IPS DF 6.9 (cell line): ENCODE measurements at regions not wholly inside any gene's neighbourhood (a gene's known extent, or its start where the extent isn't known, plus 50 kb on each side); places are given as distances from the start of the nearest gene placed in this dataset.

Source experiments
- DNase-seq: peaks from one replicate; pipeline ENCODE4 v3.0.0-alpha.2; 2013; ENCODE audit warnings: low read depth, low spot score
- H3K27ac ChIP-seq: one replicate; pipeline ENCODE4 v1.5.1; 2013; ENCODE audit warnings: low read length, control low read depth
- H3K27me3 ChIP-seq: 2 replicates; pipeline ENCODE4 v1.6.1; 2013; ENCODE audit warnings: mild to moderate bottlenecking, low read length; ENCODE audit not compliant: control insufficient read depth, insufficient read depth
- H3K36me3 ChIP-seq: 2 replicates; pipeline ENCODE4 v1.6.1; 2013; ENCODE audit warnings: low read length; ENCODE audit not compliant: control insufficient read depth, insufficient read depth
- H3K4me1 ChIP-seq: 2 replicates; pipeline ENCODE4 v1.6.1; 2013; ENCODE audit warnings: low read length; ENCODE audit not compliant: control insufficient read depth, insufficient read depth
- H3K4me3 ChIP-seq: 2 replicates; pipeline ENCODE4 v1.5.1; 2013; ENCODE audit warnings: mild to moderate bottlenecking, low read length
- H3K9me3 ChIP-seq: 2 replicates; pipeline ENCODE4 v1.6.1; 2013; ENCODE audit warnings: low read length, inconsistent platforms; ENCODE audit not compliant: control insufficient read depth, insufficient read depth
- WGBS: extraction: QIAGEN DNeasy Blood & Tissue Kit; methylation state at CpG from one replicate; pipeline ENCODE4 v1.1.7; 2013; ENCODE audit warnings: mixed read lengths, missing lambda C conversion rate; ENCODE audit not compliant: insufficient read length, insufficient coverage; 5-methylcytosine and 5-hydroxymethylcytosine counted together

DNA sequence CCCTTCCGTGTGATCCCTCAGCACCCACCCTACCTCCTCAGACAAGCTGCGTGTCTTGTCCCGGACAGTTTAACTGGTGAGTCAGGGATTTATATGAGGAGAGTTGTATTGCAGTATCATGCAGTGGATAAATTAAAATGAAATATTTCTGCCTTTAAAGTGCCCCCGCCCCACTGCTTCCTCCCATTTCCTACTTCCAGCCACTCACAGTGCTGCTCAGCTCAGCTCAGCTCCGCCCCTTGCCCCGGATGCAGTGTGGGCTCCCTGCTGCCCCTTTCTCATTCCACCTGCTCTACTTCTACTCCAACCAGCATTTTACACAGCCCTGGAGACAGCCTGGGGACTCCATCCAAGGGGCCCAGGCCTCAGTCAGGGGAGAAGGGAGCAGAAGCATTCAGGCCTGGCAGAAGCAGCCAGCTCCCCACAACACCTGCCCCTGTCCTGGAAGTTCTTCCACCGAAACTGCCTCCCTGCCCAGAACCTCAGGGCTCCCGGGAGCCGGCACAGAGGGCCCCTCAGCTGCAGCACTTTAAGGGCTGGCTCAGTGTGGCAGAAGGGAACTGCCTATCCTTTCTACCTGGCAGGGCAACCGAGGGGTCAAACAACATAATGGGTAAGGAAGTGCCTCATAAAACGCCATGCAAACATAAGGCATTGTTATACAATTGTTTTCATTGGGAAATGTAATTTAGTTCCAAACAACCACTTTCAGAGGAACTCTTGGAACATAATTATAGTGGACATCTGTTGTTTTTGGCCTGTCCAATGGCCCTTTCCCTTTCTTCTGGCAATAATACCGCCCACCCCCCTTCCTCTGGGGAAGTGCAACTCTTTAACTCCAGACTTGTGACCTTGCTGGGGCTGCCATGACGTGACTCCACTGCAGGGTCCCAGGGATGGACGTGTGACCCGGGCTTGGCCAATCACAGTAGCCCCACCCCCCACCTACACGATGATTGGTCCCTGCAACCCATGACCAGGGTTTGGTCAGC lies 102.3 kb downstream of the LIPG start:
- Histone ChIP-seq H3K27ac (no peak overlapping the region), H3K4me3 (no peak overlapping the region), H3K9me3 (no peaks in the 10 kb centered on the region), H3K4me1 (peaks cover 4% of the 10 kb centered on the region; the same call in 1 of the 2 replicates), H3K36me3 (no peaks in the 10 kb centered on the region), H3K27me3 (no peaks in the 10 kb centered on the region)
- no CpG with 5 or more reads among the region's 16 CpGs for WGBS
- DNase-seq, result no peak

DNA sequence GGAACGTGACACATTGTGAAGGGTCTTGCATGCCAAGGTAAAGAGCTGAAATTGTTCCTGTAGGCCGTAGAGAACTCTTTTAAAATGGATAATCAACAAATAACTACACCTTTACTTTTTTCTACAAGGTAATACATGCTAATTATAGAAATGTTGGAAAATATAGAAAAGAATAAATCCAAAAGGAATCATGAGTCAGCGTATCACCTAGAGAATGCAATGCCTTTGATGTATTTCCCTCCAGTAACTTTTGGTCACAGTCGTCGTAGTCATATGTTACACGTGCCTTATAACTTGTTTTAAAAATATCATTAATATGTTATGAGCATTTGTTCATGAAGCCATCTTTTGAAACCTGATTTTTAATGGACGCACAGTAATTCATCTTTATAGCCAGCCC lies 100.6 kb downstream of the LIPG start:
- no peaks in the 10 kb centered on the region for H3K27me3 ChIP-seq
- no peak overlapping the region for H3K4me3 ChIP-seq
- no peak for DNase-seq
- peaks cover 2% of the 10 kb centered on the region; the same call in 1 of the 2 replicates for H3K4me1 ChIP-seq
- no peak overlapping the region for H3K27ac ChIP-seq
- H3K9me3 ChIP-seq, result no peaks in the 10 kb centered on the region
- no peaks in the 10 kb centered on the region for H3K36me3 ChIP-seq
- whole genome bisulfite sequencing, result no CpG with 5 or more reads among the region's 7 CpGs

GRCh38 chr18:49658823-49659404 lies 97.1 kb downstream of the LIPG start:
- no peaks in the 10 kb centered on the region for H3K4me1 ChIP-seq
- H3K4me3 ChIP-seq, result no peak overlapping the region
- no peak for DNase-seq
- H3K27me3 ChIP-seq, result no peaks in the 10 kb centered on the region
- H3K9me3 ChIP-seq, result no peaks in the 10 kb centered on the region
- no peaks in the 10 kb centered on the region for H3K36me3 ChIP-seq
- no CpG with 5 or more reads among the region's 6 CpGs for WGBS
- H3K27ac ChIP-seq, result no peak overlapping the region

- Histone ChIP-seq H3K27ac (no peak overlapping the region), H3K4me1 (no peaks in the 10 kb centered on the region), H3K36me3 (no peaks in the 10 kb centered on the region), H3K4me3 (no peak overlapping the region), H3K9me3 (no peaks in the 10 kb centered on the region), H3K27me3 (no peaks in the 10 kb centered on the region)
- DNase-seq, result no peak
- WGBS, result no CpG with 5 or more reads among the region's 10 CpGs
Observed at GRCh38 chr18:49656073-49656692, 94.3 kb downstream of the LIPG start.

DNA sequence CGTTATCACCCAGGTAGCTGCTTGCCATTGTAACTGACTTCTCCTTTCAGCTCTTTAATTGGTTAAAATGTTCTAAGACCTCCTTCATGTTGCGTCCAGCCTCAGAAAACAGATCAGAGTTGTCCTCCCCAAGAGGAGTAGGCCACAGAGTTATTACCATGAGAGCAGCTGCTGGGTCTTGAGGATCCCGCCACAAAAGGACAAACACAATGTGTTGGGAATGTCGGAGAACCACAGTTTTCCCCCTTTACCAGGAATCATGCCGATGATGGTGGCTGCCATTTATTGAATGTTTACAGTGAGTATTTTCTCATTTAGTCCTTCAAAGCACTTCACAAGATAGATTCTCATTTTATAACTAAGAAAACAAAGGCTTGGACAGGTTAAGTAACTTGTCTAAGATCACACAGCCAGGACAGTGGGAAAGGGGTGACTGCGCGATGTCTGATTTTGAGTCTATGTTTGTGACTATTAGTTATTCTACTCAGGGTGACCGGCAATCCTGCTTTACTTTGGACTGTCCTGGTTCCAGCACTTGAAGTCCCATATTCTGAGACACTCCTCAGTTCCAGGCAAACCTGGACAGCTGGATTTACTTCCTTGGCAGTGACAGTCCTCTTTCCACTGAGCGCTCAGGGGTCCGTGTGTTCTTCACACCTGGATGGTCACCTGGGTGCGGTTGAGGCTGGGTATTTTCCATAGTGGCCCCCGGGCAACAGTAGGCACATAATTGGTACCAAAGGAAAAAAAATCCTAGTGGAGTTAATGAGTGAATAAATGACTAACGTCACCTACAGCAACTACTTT lies 93.6 kb downstream of the LIPG start:
- H3K4me1 ChIP-seq, result no peaks in the 10 kb centered on the region
- H3K27me3 ChIP-seq, result no peaks in the 10 kb centered on the region
- H3K27ac ChIP-seq, result no peak overlapping the region
- no peaks in the 10 kb centered on the region for H3K36me3 ChIP-seq
- H3K9me3 ChIP-seq, result no peaks in the 10 kb centered on the region
- H3K4me3 ChIP-seq, result no peak overlapping the region
- WGBS, result no CpG with 5 or more reads among the region's 13 CpGs
- DNase-seq, result no peak

DNA sequence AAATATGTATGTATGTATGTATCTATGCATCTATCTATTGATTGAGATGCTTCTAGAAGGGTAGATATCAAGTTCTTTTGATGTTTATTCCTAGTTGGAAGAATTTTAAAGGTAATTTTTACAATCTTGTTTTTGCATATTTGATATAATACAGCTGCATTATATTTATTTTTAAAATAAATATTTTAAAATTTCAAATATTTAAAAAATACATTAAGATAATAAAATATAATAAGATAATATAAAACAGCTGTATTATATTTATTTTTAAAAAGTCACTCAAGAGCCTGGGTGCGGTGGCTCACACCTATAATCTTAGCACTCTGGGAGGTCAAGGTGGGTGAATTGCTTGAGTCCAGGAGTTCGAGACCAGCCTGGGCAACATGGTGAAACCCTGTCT lies 92.5 kb downstream of the LIPG start:
- WGBS, result no CpG with 5 or more reads among the region's 2 CpGs
- H3K4me3 ChIP-seq, result no peak overlapping the region
- no peaks in the 10 kb centered on the region for H3K4me1 ChIP-seq
- H3K27me3 ChIP-seq, result no peaks in the 10 kb centered on the region
- H3K36me3 ChIP-seq, result no peaks in the 10 kb centered on the region
- no peak for DNase-seq
- no peak overlapping the region for H3K27ac ChIP-seq
- no peaks in the 10 kb centered on the region for H3K9me3 ChIP-seq

DNA sequence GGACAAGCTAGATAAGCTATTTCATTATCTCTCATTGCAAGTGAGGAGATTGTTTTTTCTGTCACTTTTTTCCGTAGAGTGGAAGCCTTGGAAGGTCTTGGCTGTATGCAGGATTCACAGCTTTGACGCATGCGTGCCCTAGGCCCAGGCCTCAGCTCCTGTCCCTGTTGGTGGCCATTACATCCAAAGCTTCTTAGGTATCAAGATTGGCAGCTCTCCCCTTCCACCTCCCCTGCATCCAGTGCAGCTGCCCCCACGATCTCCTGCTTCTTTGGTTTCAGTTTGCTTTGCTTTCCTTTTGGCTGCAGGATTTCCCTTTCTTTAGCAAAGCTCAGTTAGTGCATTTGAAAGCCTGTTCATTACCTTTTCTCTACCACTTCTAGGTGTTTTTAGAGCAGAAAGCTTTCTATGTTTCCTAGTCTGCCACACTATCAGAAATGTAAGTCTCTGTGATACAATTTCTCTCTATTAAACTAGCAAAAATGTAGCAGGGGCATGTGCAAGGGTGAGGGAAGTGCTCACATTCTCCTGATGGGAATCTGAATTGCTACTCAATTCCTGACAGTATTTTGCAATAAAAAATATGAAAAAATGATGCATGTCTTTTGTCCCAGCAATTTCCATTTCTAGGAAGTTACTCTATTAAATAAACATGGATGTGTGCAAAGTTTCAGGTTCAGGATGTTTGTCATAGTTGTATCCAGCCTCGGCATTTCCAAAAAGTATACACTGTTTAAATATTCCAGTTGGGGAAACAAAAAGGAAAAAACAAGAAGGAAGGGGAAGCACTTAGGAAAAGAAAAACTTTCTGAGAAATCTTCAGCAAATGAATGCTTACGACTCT lies 91.2 kb downstream of the LIPG start:
- DNase-seq, result no peak
- Histone ChIP-seq H3K27me3 (no peaks in the 10 kb centered on the region), H3K27ac (no peak overlapping the region), H3K4me3 (no peak overlapping the region), H3K4me1 (no peaks in the 10 kb centered on the region), H3K36me3 (no peaks in the 10 kb centered on the region), H3K9me3 (no peaks in the 10 kb centered on the region)
- WGBS, result no CpG with 5 or more reads among the region's 6 CpGs

DNA sequence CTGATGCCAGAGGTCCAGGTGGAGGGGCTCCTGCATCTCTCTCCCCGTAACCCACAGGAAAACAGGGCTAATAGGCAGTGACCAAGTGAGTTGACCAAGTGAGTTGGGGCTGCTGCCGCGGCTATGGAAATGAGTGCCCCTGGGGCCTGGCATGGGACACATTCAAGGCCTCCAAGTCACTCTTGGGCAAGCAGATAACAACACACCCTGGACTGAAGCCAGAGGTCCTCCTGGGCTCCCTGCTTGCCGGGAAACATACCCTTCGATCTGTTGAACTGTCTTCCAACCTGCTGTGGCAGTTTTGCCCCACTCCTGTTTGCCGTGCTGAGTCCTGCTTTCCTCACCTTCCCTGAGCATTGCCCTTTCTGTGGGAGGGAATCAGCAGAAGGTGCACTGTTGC lies 89.2 kb downstream of the LIPG start:
- no peaks in the 10 kb centered on the region for H3K4me1 ChIP-seq
- H3K27ac ChIP-seq, result no peak overlapping the region
- H3K4me3 ChIP-seq, result no peak overlapping the region
- no peaks in the 10 kb centered on the region for H3K36me3 ChIP-seq
- H3K9me3 ChIP-seq, result no peaks in the 10 kb centered on the region
- H3K27me3 ChIP-seq, result no peaks in the 10 kb centered on the region
- no CpG with 5 or more reads among the region's 6 CpGs for WGBS
- DNase-seq, result no peak

GRCh38 chr18:49650426-49650891 lies 88.6 kb downstream of the LIPG start:
- DNase-seq, result no peak
- Histone ChIP-seq H3K27ac (no peak overlapping the region), H3K9me3 (no peaks in the 10 kb centered on the region), H3K27me3 (no peaks in the 10 kb centered on the region), H3K36me3 (no peaks in the 10 kb centered on the region), H3K4me3 (no peak overlapping the region), H3K4me1 (no peaks in the 10 kb centered on the region)
- WGBS, result no CpG with 5 or more reads among the region's 7 CpGs
